Hematopoietic multipotent progenitor cell treated with erythropoietin and hydrocortisone succinate and interleukin-3 and kit ligand, for 6 days (in vitro differentiated cells): ENCODE measurements at regions not wholly inside any gene's neighbourhood (a gene's known extent, or its start where the extent isn't known, plus 50 kb on each side); places are given as distances from the start of the nearest gene placed in this dataset.
"Not testable (repeated sequence)": the region's sequence is repeated elsewhere in the genome, so short reads cannot be mapped to it uniquely, and the experiment has no call there.

Experiments used
- DNase-seq: peaks from one replicate; pipeline ENCODE4 v3.0.0-alpha.2; 2015

DNA sequence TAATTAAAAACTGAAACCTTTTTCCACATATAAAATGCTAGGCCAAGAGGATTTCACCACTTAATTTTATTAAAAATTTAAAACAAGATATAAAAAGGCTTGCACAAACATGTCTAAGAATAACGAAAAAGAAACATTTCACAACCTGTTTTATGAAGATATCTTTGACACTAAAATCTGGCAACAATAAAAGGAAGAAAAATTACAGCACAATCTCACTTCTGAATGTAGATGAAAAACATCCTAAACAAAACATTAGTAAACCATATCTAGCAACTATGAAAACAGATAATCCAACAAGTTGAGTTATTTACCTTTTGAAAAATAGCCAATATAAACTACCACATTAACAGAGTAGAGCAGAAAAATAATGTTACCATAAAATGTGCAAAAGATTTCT, 185.4 kb upstream of the MMADHC start:
- DNase-seq, result no peak

DNA sequence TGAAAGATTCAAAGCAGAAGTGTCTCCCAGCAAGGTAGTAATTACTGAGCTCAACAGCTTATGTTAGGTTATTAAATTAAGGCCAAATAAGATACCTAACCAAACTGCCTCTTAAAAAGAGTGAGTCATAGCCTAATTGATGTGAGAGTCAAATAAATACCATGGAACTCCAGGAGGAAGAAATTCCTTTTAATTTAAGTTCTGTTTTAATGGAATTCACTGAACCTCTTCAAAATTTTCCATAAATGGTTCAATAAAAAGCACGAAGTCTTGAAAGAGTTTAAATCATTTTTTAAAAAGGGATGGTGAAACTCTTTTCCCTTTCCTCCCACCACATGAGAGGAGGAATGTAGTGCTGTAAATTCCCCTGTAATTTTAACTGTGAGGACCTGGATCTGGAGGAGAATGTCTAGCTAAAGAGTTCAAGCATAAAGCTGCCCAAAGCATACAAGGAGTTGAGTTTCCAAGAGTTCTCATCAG, 180.8 kb upstream of the MMADHC start:
- no peak for DNase-seq

DNA sequence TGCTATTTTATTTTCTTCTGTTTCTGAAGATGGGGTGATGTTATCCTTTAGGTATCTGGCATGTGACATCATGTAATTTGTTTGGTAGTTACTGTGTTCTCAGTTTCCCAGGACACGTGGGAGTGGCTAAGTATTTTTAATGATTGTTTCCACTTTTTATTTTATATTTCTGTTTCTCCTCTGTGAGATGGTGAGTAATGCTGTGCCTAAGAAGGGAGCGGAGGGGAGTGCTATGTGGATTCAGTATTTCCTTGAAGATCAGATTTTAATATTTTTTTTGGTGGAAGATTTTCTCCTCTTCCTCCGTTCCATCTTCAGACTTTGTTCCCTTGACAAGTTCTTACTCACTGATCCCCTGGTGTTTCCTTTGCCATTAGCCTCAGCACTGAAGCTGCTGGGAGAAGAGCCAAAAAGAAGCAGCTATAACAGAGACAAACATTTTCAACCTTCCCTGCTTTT, 180.0 kb upstream of the MMADHC start:
- DNase-seq, result no peak

DNA sequence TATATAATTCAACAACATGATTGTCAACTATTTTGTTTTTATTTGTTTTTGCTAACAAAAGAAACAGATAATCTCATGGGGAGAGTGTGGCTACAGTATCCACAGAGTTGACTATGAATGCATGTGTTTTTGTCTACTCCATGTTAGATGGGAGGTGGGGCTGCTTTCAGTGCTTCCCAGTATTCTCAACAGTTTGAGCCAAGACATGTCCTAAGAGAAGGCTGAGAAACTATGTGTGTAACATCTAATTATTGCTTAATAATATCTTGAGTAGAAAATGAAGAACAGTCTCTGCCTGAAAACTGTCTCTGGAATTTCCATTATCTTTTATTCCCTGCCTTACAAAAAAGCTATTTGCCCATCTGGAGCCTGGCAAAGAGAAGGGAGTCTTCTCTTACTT, 178.8 kb upstream of the MMADHC start:
- DNase-seq, result no peak

DNA sequence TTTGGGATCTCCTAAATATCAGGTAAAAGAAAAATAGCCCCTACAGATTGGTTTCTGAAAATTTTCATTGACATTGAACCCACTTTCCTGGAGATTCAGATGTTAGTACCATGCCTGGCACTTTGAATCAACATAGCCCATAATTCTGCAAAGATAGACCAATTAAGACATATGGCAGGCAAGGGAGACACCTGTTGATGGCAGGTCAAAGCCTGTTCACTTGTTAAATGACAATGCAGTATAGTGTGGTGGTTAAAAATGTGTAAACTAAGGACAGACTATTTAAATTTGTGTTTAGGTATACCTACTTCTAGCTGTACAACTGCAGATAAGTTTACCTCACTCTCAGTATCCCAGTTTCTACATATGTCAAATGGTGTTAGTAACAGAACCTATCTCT, 178.1 kb upstream of the MMADHC start:
- no peak for DNase-seq

DNA sequence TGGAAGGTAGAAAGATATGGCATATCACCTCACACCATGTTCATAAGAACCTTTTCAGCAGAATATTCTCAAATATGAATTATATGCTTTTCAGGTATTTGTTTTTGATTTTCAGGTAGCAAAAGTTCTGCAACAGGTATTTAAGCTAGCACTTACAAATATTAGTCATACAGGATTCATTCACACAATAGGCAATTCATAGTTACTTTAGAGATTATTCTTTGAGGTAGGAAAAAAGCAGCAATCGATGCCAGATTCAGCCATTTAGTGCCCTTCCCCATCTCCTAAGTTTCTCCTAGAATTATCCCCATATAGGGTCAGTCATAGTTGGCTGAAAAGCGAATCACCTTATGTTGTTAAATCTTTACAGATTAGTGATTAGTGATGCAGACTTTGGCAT, 177.4 kb upstream of the MMADHC start:
- no peak for DNase-seq

DNA sequence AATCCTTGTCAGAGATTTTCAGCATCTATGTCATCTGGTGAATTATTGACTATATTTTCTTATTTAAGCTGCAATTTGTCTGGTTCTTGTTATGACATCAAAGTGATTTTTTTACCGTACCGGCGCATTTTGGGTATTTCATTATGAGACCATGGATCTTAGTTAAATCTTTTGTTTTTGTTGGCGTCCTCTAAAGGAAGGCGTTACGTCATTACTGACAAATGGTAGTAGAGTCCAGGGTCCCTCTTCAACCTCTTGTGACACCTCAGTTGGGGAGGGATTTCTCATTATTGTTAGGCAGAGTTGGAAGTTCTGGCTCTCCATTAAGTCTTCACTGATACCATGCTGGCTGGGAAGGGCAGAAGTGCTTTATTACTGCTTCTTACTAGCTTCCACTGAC, 175.8 kb upstream of the MMADHC start:
- no peak for DNase-seq

DNA sequence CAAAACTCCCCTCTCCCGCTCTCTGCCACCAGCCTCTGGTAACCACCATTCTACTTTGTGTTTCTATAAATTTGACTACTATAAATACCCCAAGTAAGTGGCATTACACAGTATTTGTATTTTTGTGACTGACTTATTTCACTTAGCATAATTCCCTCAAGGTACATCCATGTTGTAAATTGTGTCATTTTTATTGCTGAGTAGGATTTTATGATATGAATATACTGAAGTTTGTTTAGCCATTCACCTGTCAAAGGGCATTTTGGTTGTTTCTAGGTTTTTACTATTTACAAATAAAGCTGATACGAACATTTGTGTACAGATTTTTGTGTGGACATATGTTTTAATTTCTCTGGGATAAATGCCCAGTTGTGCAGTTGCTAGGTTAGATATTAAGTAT, 174.0 kb upstream of the MMADHC start:
- no peak for DNase-seq

DNA sequence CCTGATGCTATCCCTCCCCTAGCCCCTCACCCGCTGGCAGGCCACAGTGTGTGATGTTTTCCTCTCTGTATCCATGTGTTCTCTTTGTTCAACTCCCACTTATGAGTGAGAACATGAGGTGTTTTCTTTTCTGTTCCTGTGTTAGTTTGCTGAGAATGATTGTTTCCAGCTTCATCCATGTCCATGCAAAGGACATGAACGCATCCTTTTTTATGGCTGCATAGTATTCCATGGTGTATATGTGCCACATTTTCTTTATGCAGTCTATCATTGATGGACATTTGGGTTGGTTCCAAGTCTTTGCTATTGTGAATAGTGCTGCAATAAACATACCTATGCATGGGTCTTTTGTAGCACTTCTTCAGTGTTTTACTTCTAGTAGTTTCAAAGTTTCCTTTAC, 171.8 kb upstream of the MMADHC start:
- not testable (repeated sequence) for DNase-seq

DNA sequence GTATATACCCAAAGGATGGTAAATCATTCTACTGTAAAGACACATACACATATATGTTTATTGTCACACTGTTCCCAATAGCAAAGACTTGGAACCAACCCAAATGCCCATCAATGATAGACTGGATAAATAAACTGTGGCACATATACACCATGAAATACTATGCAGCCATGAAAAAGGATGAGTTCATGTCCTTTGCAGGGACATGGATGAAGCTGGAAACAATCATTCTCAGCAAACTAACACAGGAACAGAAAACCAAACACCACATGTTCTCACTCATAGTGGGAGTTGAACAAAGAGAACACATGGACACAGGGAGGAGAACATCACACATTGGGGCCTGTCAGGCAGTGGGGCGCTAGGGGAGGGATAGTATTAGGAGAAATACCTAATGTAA, 167.1 kb upstream of the MMADHC start:
- DNase-seq, result not testable (repeated sequence)

DNA sequence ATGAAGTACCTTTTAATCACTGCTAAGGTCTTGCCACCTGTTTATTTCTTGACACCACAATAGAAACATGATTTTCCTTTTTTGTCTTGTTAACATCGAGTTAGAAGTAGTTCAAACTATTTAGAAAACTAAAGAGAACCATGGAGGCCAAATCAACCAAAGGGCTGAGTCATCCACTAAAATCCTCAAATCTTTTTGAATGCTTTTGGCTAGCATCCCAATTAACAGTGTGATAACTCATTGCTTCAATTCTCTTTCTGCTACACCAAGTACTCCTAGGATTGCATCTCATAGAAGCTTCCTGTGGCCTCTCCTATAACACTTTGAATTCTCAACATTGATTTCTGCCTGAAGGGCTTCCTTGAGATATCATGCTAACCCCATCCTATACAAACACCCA, 159.9 kb upstream of the MMADHC start:
- no peak for DNase-seq

DNA sequence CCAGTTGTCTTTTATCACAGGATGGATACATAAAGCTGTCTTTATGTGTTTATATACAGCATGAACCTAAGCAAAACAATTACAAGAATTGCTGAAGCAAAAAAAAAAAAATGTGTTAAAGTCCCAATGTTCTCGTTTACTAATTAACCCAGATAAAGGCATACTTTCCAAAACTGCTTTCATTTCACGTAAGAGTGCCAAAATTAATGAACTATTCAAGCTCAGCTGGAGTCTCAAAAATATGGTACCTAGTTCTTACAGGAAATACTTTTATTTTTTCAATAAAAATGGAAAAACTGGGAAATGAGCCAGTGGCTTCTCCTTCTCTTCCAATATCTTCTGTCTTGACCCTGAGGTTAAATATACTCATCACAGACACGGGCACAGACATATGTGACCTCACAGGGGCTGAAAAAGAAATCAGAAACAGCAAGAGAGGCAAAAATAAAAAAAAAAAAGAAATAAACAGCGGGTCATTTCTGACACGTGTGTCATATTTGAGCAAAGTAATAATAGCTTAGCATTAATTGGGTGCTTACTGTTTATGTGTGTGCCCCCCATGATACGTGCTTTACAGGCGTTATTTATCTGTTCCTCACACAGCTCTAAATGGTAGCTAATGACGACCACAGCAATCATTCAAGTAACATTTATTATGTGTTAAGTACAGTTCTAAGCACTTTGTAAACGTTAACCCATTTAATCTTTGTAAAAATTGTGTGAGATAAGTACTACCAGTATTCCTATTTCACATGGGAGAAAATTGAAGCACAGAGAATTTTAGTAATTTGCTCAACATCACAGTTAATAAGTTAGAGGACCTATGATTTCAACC, 158.0 kb upstream of the MMADHC start:
- DNase-seq, result no peak

DNA sequence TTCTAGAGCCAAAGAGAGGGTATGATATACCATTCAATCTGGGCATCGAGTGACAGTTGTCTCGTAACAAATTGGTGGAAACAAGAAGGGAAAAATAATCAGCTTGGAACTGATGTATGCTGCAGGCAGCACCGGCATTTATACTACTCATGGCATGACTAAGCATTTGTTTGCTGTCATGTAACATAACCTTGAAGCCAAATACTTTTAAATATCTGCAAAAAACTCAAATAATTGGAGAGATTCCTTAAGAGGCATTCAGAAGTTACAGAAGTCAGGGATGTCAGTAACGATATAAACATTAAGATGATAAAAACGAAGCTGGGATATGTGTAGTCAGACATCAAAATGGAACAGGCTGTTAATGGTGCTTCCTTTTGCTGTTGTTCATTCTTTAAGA, 157.3 kb upstream of the MMADHC start:
- no peak for DNase-seq

DNA sequence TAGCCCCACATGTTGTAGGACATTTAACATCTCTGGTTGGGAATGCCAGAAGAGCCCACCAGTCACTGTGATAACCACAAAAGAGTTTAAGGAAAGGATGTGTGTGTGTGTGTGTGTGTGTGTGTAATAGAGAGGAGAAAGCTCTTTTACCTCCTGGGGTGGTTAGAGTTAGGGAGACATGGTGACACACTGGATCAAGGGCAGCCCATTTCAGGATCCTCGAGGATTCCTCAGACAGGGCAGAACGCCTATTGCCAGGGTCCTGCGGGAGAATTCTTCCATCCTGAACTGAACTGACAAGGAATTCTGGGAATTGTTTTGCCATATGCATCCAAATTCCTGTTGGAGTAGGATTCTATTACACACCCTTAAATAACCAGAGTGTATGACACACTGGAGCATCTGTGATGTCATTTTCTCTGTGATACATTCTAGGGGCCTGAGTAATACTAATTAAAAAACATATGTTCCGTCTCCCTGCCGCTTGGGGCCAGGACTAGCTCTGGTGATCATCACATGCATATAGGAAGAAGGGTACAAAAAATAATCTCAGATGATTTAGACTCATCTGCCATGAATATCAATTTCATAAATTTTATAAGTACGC, 156.4 kb upstream of the MMADHC start:
- DNase-seq, result no peak

DNA sequence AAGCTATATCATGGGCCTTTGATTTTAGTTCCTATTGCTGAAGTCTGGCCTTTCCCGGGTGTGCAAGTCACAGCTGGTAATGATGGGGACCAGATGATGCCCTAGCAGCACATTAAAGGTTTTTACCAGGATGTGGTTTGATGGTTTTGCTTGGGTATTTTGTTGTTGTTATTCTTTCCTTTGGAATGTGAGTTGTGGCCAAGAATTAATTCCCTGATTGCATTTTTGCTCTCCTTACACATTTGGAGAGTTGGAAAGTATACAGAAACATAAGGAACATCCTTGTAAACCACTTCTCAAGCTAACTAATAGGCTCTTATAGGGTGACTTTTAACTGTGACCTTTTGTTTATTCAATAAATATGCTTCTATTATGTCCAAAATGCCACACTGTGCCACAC, 154.1 kb upstream of the MMADHC start:
- DNase-seq, result no peak

DNA sequence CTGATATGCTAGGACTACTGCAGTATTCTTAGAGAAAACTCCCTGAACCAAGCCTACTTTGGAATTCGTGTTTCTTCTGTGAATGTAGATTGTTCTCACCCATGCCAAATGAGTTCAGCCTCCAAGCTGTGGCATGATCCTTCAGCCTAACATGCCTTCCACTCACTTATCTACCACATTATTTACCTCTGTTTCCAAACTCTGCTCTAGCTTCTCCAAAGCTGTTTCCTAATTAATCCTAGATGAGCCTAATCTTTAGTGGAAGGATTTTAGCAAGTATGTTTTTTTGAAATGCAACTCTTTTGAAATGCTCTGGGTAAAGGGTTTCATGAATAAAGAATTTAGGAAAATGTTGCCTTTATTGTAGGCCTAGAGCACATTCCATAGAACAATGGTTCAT, 152.9 kb upstream of the MMADHC start:
- no peak for DNase-seq

DNA sequence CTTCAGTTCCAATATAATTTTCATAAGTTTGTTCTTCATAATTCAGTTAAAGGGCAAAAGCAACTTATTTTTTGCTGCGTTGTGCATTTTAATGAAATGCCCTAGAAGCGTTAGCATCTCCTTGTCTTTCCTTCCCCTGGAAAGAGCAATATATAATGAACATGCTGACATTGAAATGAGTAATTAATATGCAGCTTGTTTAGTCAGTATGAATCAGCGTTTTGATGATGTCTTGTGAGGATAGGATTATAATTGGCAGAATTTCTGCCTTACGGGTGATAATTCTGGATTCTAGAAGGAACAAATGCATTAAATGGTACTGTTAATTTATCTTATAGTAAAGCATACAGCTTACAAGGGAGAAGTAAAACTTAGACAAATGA, 152.3 kb upstream of the MMADHC start:
- DNase-seq, result no peak

DNA sequence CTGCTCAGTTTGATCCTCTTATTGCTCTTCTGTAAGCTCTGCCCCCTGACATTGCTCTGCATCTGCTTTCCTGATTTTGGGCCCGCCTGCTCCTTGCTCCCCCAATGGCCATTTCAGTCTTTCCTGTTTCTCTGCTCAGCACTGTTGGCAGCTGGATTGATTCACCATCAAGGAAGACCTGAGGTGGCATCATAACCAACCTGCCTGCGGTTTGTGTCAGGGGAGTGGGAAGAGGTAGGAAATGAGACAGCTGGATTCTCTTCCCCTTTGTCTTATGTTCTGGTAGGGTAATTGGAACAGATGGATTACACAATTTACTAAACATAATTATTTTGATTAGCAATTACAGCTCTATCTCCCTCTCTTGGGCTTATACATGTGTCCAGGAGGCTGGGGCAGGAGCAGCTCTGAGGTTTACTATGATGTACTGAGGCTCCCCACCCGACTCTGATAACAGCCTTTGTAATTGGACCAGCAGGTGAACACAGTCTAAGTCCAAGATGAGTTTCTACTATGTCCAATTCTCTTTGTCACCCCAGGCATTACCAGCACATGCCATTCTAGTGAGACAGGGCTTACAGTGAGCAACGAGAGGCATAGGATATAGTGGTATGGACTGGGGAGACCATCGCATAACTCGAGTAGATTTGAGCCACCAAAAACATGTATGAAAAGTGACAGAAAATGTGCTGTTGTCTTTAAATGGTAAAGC, 151.8 kb upstream of the MMADHC start:
- DNase-seq, result no peak

DNA sequence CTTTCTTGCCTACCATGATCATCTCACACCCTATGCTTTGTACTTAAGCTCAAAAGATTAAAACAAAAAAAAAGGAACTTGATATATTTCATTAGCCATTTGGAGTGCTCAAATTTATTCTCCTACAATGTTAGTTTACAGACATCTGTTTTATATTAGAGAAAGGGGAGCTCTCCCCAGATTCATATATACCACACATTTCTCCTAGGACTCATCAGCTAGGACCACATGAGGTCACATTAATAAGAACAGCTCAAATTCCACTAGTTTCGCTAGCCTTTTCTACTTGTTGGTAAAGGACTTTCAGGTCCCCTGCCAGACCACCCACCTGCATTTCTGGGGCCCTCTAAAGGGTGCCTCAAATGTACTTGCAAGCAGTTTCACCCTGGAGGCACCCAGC, 151.2 kb upstream of the MMADHC start:
- no peak for DNase-seq

DNA sequence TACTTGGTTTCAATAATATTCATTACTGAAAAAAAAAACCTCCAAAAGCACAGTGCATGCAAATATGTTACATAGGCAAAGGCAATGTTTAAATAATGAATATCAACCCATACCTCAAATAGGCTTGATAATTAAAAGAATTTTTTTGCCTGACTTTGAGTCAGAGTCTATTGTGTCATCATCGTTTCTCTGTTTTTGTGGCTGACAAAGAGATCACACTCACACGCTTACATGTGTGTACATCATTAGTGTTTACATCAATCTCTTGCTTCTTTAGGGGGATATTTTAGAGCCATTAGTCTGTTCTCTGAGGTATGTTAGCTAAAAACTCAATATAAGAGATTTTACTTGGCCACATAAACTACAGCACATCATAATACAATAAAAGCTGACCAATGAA, 150.3 kb upstream of the MMADHC start:
- DNase-seq, result no peak

DNA sequence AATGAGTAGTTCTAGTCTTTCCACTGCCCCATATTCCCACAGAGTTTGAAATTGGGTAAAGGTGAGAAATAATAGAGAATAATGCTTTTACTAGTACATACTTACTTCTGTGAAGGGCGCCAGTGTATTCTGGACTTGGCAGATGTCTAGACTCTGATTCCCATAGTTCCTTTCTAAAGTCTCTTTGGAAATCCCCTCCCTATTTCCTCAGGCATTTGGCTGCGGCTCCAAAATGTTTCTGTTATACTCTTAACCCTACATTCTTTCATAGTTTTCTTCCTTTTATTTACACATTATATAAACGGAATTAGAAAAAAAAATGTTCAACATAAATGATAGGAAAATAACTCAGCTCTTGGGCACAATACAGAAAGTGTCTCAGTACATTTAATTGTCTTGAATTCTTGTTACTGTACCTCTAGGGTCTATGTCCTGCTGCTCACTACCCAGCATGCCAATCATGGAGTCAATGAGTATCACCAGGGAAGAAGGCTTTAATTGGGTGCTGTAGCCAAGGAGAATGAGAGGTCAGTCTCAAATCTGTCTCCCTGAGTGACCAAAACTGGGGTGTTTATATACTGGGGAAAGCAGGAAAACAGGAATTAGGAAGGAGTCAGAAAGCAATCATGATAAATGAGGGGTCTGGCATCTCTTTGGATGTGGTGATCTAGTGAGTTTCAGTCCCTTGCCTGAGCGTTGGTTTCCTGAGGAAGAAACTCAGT, 147.8 kb upstream of the MMADHC start:
- no peak for DNase-seq

DNA sequence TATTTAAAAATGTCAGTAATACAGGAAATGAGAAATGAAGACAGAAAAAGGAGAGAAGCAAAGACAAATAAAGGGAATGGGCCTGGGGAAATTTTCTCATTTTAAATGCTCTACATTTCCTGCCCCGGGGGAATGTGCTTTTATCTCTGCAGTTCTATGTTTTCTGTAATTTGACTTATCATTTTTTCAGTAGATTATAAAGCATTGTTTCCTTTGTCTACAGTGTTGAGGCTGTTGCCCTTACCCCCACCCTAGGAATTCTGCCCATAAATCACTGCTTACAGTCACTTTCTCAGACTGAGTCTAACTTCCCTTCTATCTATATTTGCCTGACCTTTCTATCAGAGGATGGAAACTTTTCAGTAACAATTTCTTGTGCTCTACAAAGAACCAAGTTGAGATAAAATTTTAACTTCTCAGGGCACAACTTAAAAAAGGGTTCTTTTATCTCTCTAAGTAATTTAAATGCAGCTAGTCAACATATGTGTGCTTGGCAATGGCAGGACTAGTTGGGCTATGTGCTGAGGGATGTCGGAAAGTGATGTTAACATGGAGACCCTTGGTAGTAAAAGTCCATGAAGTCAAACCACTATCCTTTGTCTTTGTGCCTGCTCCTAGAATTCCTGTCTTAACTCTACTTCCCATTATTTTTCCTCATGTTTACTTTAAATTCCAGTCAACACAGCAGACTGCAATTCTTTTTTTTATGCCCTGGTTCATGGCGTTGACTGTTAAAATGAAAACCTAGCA, 146.5 kb upstream of the MMADHC start:
- no peak for DNase-seq
